ENCODE measurements at regions not wholly inside any gene's neighbourhood (a gene's known extent, or its start where the extent isn't known, plus 50 kb on each side); places are given as distances from the start of the nearest gene placed in this dataset.

- no peak overlapping the region for H2AFZ ChIP-seq (ENCODE audit: low read length)
- H3K4me3 ChIP-seq (replicated peaks in 1 of 4; ENCODE audit: control extremely low read depth in 1 of 4, insufficient read depth in 1 of 4, low read depth in 3 of 4, low read length in 4 of 4), result peak overlapping the region in 1 of 4 experiments; percentile 16
- H3K4me2 ChIP-seq (ENCODE audit: extremely low read depth, insufficient read depth, low read length), result peak overlapping the region; percentile 40
- H3K9me3 ChIP-seq (ENCODE audit: control insufficient read depth, insufficient read depth, low read depth, low read length), result no peaks in the 10 kb centered on the region
- TF ChIP-seq CTCF (conservative IDR thresholded peaks at IDR 0.05 in 1 of 2, IDR thresholded peaks at IDR 0.05 in 1 of 2; ENCODE audit: low read depth in 1 of 2, low read length in 2 of 2) (no peak), EZH2 (IDR thresholded peaks at IDR 0.05; ENCODE audit: low read length, missing control alignments) (no peak)
- DNase-seq (ENCODE audit: low read depth in 2 of 2), result peak; percentile 52 to 56
- H4K20me1 ChIP-seq (ENCODE audit: control insufficient read depth, extremely low read depth, insufficient read depth, low read length), result no peaks in the 10 kb centered on the region
- no peak overlapping the region for H3K9ac ChIP-seq (ENCODE audit: insufficient read depth, low read length)
- no peaks in the 10 kb centered on the region for H3K36me3 ChIP-seq (ENCODE audit: control insufficient read depth, insufficient read depth, low read length)
- no peaks in the 10 kb centered on the region for H3K79me2 ChIP-seq (ENCODE audit: control insufficient read depth, insufficient read depth, low read length)
- H3K4me1 ChIP-seq (ENCODE audit: control insufficient read depth, extremely low read depth, insufficient read depth, low read length), result no peaks in the 10 kb centered on the region
- H3K27ac ChIP-seq (ENCODE audit: insufficient read depth, low read length), result no peak overlapping the region
- no peaks in the 10 kb centered on the region for H3K27me3 ChIP-seq (ENCODE audit: control insufficient read depth, insufficient read depth, low read length)
These were observed 60.8 kb upstream of the DHX15 start for GRCh38 chr4:24644983-24645764.

GRCh38 chr4:24645765-24646550, 61.6 kb upstream of the DHX15 start:
- Histone ChIP-seq H2AFZ (ENCODE audit: low read length) (no peak overlapping the region), H3K9me3 (ENCODE audit: control insufficient read depth, insufficient read depth, low read depth, low read length) (no peaks in the 10 kb centered on the region), H3K79me2 (ENCODE audit: control insufficient read depth, insufficient read depth, low read length) (no peaks in the 10 kb centered on the region), H4K20me1 (ENCODE audit: control insufficient read depth, extremely low read depth, insufficient read depth, low read length) (no peaks in the 10 kb centered on the region), H3K4me2 (ENCODE audit: extremely low read depth, insufficient read depth, low read length) (peak overlapping the region; percentile 40), H3K4me3 (replicated peaks in 1 of 4; ENCODE audit: control extremely low read depth in 1 of 4, insufficient read depth in 1 of 4, low read depth in 3 of 4, low read length in 4 of 4) (no peak overlapping the region), H3K27me3 (ENCODE audit: control insufficient read depth, insufficient read depth, low read length) (no peaks in the 10 kb centered on the region), H3K9ac (ENCODE audit: insufficient read depth, low read length) (no peak overlapping the region), H3K36me3 (ENCODE audit: control insufficient read depth, insufficient read depth, low read length) (no peaks in the 10 kb centered on the region), H3K4me1 (ENCODE audit: control insufficient read depth, extremely low read depth, insufficient read depth, low read length) (no peaks in the 10 kb centered on the region), H3K27ac (ENCODE audit: insufficient read depth, low read length) (no peak overlapping the region)
- no peak for TF ChIP-seq CTCF (conservative IDR thresholded peaks at IDR 0.05 in 1 of 2, IDR thresholded peaks at IDR 0.05 in 1 of 2; ENCODE audit: low read depth in 1 of 2, low read length in 2 of 2)
- DNase-seq (ENCODE audit: low read depth in 2 of 2), result peak in 1 of 2 donors; percentile 55

- Histone ChIP-seq H3K27me3 (ENCODE audit: control insufficient read depth, insufficient read depth, low read length) (no peaks in the 10 kb centered on the region), H3K9ac (ENCODE audit: insufficient read depth, low read length) (no peak overlapping the region), H3K9me3 (ENCODE audit: control insufficient read depth, insufficient read depth, low read depth, low read length) (no peaks in the 10 kb centered on the region), H3K4me1 (ENCODE audit: control insufficient read depth, extremely low read depth, insufficient read depth, low read length) (no peaks in the 10 kb centered on the region), H4K20me1 (ENCODE audit: control insufficient read depth, extremely low read depth, insufficient read depth, low read length) (no peaks in the 10 kb centered on the region), H3K79me2 (ENCODE audit: control insufficient read depth, insufficient read depth, low read length) (no peaks in the 10 kb centered on the region), H3K27ac (ENCODE audit: insufficient read depth, low read length) (no peak overlapping the region), H3K36me3 (ENCODE audit: control insufficient read depth, insufficient read depth, low read length) (no peaks in the 10 kb centered on the region), H2AFZ (ENCODE audit: low read length) (no peak overlapping the region), H3K4me2 (ENCODE audit: extremely low read depth, insufficient read depth, low read length) (no peak overlapping the region), H3K4me3 (replicated peaks in 1 of 4; ENCODE audit: control extremely low read depth in 1 of 4, insufficient read depth in 1 of 4, low read depth in 3 of 4, low read length in 4 of 4) (no peak overlapping the region)
- TF ChIP-seq EZH2 (IDR thresholded peaks at IDR 0.05; ENCODE audit: low read length, missing control alignments), result no peak
- no peak for TF ChIP-seq CTCF (conservative IDR thresholded peaks at IDR 0.05 in 1 of 2, IDR thresholded peaks at IDR 0.05 in 1 of 2; ENCODE audit: low read depth in 1 of 2, low read length in 2 of 2)
- peak in 1 of 2 donors; percentile 28 for DNase-seq (ENCODE audit: low read depth in 2 of 2)
These were observed 62.6 kb upstream of the DHX15 start for GRCh38 chr4:24646798-24647460.
